ENCODE measurements at regions not wholly inside any gene's neighbourhood (a gene's known extent, or its start where the extent isn't known, plus 50 kb on each side); places are given as distances from the start of the nearest gene placed in this dataset.
A peak's percentile ranks its signal among the peaks of the same experiment; 100 is the strongest.

DNA sequence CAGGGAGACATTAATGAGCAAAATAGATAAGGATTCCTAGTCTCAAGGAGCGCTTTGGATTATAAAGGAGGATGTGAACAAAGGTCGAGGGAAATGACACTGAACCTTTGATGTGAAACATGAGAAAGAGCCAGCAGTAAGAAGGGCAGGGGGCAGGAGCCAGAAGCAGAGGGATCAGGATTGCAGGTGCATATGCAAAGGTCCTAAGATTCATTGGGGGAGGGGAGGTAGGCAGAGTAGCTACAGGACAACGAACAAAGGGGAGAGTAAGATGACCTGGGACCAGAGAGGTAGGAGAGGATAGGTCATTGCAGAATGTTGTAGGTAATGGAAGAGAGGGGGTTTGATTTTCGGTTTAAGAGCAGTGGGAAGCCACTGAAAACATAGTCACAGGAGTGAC lies 129.2 kb upstream of the TRPM3 start:
- Mint-ChIP-seq H3K27ac (no peak overlapping the region), H3K4me3 (no peak overlapping the region), H3K4me1 (ENCODE audit: low read depth) (no peaks in the 10 kb centered on the region), H3K9me3 (no peaks in the 10 kb centered on the region), H3K27me3 (ENCODE audit: insufficient read depth) (peaks cover 9% of the 10 kb centered on the region), H3K36me3 (ENCODE audit: low read depth) (no peaks in the 10 kb centered on the region)
- DNase-seq, result no peak
- TF ChIP-seq, protein P1, sequence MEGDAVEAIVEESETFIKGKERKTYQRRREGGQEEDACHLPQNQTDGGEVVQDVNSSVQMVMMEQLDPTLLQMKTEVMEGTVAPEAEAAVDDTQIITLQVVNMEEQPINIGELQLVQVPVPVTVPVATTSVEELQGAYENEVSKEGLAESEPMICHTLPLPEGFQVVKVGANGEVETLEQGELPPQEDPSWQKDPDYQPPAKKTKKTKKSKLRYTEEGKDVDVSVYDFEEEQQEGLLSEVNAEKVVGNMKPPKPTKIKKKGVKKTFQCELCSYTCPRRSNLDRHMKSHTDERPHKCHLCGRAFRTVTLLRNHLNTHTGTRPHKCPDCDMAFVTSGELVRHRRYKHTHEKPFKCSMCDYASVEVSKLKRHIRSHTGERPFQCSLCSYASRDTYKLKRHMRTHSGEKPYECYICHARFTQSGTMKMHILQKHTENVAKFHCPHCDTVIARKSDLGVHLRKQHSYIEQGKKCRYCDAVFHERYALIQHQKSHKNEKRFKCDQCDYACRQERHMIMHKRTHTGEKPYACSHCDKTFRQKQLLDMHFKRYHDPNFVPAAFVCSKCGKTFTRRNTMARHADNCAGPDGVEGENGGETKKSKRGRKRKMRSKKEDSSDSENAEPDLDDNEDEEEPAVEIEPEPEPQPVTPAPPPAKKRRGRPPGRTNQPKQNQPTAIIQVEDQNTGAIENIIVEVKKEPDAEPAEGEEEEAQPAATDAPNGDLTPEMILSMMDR (IDR thresholded peaks at IDR 0.05), result no peak

DNA sequence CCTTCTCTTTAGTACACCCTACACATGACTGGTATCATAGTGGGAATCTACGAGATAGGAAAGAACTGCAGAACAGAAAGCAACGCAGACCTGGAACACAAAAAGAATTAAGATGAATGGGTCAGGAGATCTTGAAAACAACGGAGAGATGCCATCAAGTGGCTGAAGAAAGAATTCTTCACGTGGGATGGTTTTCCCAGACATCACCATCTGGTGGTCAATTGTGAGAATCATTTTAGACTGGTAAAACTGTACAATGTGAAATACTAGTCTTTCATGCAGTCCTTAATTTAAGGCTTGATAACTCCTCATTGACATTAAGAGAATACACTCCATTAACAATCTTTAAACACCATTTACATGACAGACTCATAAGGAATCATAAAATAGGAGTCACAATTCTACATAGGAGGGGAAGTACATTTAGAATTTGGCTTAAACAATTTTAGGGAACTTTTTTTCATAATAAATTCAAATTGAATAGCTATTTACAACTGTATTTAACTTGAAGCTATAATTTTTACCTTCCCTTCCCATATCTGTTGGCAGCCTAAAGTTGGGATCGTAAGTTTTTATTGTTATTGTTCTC lies 128.4 kb upstream of the TRPM3 start:
- Mint-ChIP-seq H3K9me3 (no peaks in the 10 kb centered on the region), H3K27ac (no peak overlapping the region), H3K4me1 (ENCODE audit: low read depth) (no peaks in the 10 kb centered on the region), H3K36me3 (ENCODE audit: low read depth) (no peaks in the 10 kb centered on the region), H3K27me3 (ENCODE audit: insufficient read depth) (peaks cover 9% of the 10 kb centered on the region; the same call in 1 of the 2 replicates), H3K4me3 (peak overlapping the region; percentile 45)
- TF ChIP-seq, protein P1 (IDR thresholded peaks at IDR 0.05), result peak; percentile 92
- peak; percentile 74 for DNase-seq

DNA sequence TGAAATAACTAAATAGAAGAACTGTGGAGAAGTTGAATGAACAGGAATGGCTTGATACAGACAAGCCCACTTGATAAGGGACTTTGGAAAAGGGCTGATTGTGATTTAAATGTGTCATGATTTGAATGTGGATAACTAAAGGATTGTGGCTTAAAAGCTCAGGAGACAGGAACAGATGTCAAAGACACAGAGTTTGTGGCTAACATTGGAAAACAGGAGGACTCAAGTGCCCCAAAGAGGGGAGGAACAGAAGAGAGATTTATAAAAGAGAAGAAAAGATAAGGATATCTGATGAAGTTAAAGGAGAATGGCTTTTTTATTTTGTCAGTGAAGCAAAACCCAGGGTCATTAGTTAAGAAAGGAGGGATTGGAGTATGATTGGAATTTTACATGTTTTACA lies 124.2 kb upstream of the TRPM3 start:
- Mint-ChIP-seq H3K9me3 (no peaks in the 10 kb centered on the region), H3K27ac (no peak overlapping the region), H3K36me3 (ENCODE audit: low read depth) (no peaks in the 10 kb centered on the region), H3K27me3 (ENCODE audit: insufficient read depth) (peaks cover 4% of the 10 kb centered on the region), H3K4me3 (no peak overlapping the region), H3K4me1 (ENCODE audit: low read depth) (no peaks in the 10 kb centered on the region)
- no peak for DNase-seq
- TF ChIP-seq, protein P1 (IDR thresholded peaks at IDR 0.05), result no peak

DNA sequence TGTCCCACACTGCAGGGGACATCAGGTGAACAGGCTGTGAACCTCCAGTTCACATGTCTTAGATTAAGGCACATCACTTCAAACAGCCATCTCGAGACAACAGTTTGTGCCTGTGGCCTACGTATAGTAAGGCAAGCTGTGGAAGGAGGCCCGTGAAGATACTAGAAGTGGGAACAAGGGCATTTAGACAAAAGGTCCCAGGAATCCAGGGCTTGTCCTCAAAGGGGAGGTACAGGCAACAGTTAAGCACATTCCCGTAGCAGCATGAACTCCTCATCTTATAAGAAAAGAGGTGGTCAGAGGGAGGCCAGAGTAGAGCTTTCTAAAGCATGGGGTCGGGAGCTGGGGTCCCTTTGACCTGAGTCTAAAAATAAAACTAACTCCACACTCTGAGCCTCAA lies 122.5 kb upstream of the TRPM3 start:
- Mint-ChIP-seq H3K36me3 (ENCODE audit: low read depth) (no peaks in the 10 kb centered on the region), H3K27ac (no peak overlapping the region), H3K4me3 (no peak overlapping the region), H3K27me3 (ENCODE audit: insufficient read depth) (peaks cover 2% of the 10 kb centered on the region; the same call in 1 of the 2 replicates), H3K9me3 (no peaks in the 10 kb centered on the region), H3K4me1 (ENCODE audit: low read depth) (no peaks in the 10 kb centered on the region)
- TF ChIP-seq, protein P1 (IDR thresholded peaks at IDR 0.05), result no peak
- DNase-seq, result no peak

DNA sequence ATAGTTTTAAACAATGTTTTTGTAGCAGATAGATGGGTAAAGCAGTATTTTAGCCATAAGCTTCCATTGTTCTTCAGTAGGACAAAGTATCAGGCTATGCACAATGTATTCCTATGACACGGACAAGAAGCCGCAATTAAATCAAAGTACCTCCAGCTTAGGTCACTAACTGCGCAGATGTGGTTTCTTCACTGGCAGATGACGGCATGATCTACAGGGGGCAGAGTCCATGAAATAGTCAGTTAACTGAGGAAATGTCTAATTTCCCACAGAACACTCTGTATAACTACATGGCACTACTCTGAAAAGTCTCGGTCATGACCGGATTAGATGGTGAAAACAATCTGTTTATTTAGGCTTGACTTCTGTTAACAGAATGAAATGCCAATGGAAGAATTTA lies 120.7 kb upstream of the TRPM3 start:
- TF ChIP-seq, protein P1 (IDR thresholded peaks at IDR 0.05), result no peak
- H3K27me3 Mint-ChIP-seq (ENCODE audit: insufficient read depth), result peaks cover 2% of the 10 kb centered on the region; the same call in 1 of the 2 replicates
- no peak for DNase-seq
- H3K4me3 Mint-ChIP-seq, result no peak overlapping the region
- H3K4me1 Mint-ChIP-seq (ENCODE audit: low read depth), result no peaks in the 10 kb centered on the region
- no peaks in the 10 kb centered on the region for H3K9me3 Mint-ChIP-seq
- H3K27ac Mint-ChIP-seq, result no peak overlapping the region
- no peaks in the 10 kb centered on the region for H3K36me3 Mint-ChIP-seq (ENCODE audit: low read depth)

DNA sequence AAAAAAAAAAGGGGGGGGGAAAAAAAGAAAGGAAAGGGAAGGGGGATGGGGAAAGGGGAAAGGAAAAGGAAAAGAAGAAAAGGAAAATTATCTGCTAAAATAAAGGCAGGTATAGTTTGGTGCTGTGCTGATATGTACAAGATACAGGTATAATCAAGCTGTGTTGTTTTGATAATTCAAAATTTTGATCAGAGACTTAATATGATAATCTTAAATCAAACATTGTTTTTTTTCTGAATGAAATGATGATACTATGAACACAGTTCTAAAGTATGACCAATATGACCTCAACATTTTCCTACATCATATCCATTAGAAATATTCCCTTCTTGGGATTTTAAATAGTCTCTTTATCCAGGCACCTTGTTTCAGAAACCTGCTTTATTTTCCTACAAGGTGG lies 115.6 kb upstream of the TRPM3 start:
- Mint-ChIP-seq H3K36me3 (ENCODE audit: low read depth) (no peaks in the 10 kb centered on the region), H3K4me3 (no peak overlapping the region), H3K27ac (no peak overlapping the region), H3K4me1 (ENCODE audit: low read depth) (no peaks in the 10 kb centered on the region), H3K27me3 (ENCODE audit: insufficient read depth) (peaks cover 2% of the 10 kb centered on the region), H3K9me3 (no peaks in the 10 kb centered on the region)
- DNase-seq, result no peak
- TF ChIP-seq, protein P1 (IDR thresholded peaks at IDR 0.05), result no peak

All from HFFc6 (cell line).